Effector memory CD4-positive, alpha-beta T cell (primary cell): ENCODE measurements at regions not wholly inside any gene's neighbourhood (a gene's known extent, or its start where the extent isn't known, plus 50 kb on each side); places are given as distances from the start of the nearest gene placed in this dataset.

Experiments
- DNase-seq, 3 donors: peaks; one replicate each; pipeline ENCODE4 v3.0.0-alpha.2; 2020
- H3K27ac ChIP-seq: 2 replicates; pipeline ENCODE4 v1.7.0; 2013; ENCODE audit warnings: mild to moderate bottlenecking, low read length, moderate library complexity; ENCODE audit not compliant: insufficient read depth, poor library complexity, severe bottlenecking
- H3K27me3 ChIP-seq: replicated peaks from 2 replicates; pipeline ENCODE4 v1.7.0; 2013; ENCODE audit warnings: mild to moderate bottlenecking, low read length; ENCODE audit not compliant: insufficient read depth, control insufficient read depth, poor library complexity, severe bottlenecking
- H3K36me3 ChIP-seq: 2 replicates; pipeline ENCODE4 v1.7.0; 2013; ENCODE audit warnings: mild to moderate bottlenecking, low read length, moderate library complexity; ENCODE audit not compliant: control insufficient read depth, insufficient read depth
- H3K4me1 ChIP-seq: 2 replicates; pipeline ENCODE4 v1.7.0; 2013; ENCODE audit warnings: low read length, mild to moderate bottlenecking; ENCODE audit not compliant: control insufficient read depth, insufficient read depth, poor library complexity, severe bottlenecking
- H3K4me3 ChIP-seq: 2 replicates; pipeline ENCODE4 v1.7.0; 2013; ENCODE audit warnings: low read length, low read depth, mild to moderate bottlenecking; ENCODE audit not compliant: insufficient read depth, poor library complexity, severe bottlenecking
- H3K9me3 ChIP-seq: 2 replicates; pipeline ENCODE4 v1.7.0; 2013; ENCODE audit warnings: mild to moderate bottlenecking, low read length, moderate library complexity; ENCODE audit not compliant: control insufficient read depth

GRCh38 chr5:14057289-14057688, 85.9 kb upstream of the TRIO start:
- no peaks in the 10 kb centered on the region for H3K4me1 ChIP-seq
- no peaks in the 10 kb centered on the region for H3K36me3 ChIP-seq
- H3K27ac ChIP-seq, result no peak overlapping the region
- H3K4me3 ChIP-seq, result no peak overlapping the region
- DNase-seq, result no peak
- no peaks in the 10 kb centered on the region for H3K27me3 ChIP-seq
- H3K9me3 ChIP-seq, result no peaks in the 10 kb centered on the region

GRCh38 chr5:14056039-14056438, 87.1 kb upstream of the TRIO start:
- no peak for DNase-seq

GRCh38 chr5:14054965-14055963, 87.9 kb upstream of the TRIO start:
- DNase-seq, result no peak
- Histone ChIP-seq H3K27me3 (no peaks in the 10 kb centered on the region), H3K9me3 (no peaks in the 10 kb centered on the region), H3K4me3 (no peak overlapping the region), H3K4me1 (no peaks in the 10 kb centered on the region), H3K27ac (no peak overlapping the region), H3K36me3 (no peaks in the 10 kb centered on the region)

More at GRCh38 chr5:14056039-14056438, 87.1 kb upstream of the TRIO start:
- Histone ChIP-seq H3K27me3 (no peaks in the 10 kb centered on the region), H3K27ac (no peak overlapping the region), H3K4me3 (no peak overlapping the region), H3K36me3 (no peaks in the 10 kb centered on the region), H3K9me3 (no peaks in the 10 kb centered on the region), H3K4me1 (no peaks in the 10 kb centered on the region)

GRCh38 chr5:14054111-14054854, 88.9 kb upstream of the TRIO start:
- no peak for DNase-seq
- H3K9me3 ChIP-seq, result no peaks in the 10 kb centered on the region
- H3K27me3 ChIP-seq, result no peaks in the 10 kb centered on the region
- H3K4me1 ChIP-seq, result no peaks in the 10 kb centered on the region
- H3K27ac ChIP-seq, result no peak overlapping the region
- H3K36me3 ChIP-seq, result no peaks in the 10 kb centered on the region
- no peak overlapping the region for H3K4me3 ChIP-seq

DNA sequence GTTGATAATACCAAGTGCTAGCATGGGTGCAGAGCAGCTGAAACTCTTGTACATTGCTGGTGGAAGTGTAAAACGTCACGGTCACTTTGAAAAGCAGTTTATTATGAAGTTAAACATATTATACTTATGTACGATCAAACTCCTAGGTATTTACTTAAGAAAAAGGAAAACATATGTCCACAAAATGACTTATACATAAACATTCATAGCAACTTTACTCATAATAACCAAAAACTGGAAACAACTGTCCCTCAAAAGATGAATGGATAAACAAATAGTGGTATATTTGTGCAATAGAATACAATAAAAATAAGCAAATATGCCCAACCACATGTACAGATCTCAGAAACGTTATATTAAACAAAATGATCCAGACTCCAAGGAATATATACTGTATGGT, 92.3 kb upstream of the TRIO start:
- no peaks in the 10 kb centered on the region for H3K4me1 ChIP-seq
- no peak overlapping the region for H3K4me3 ChIP-seq
- DNase-seq, result no peak
- no peaks in the 10 kb centered on the region for H3K9me3 ChIP-seq
- H3K36me3 ChIP-seq, result no peaks in the 10 kb centered on the region
- no peaks in the 10 kb centered on the region for H3K27me3 ChIP-seq
- no peak overlapping the region for H3K27ac ChIP-seq

GRCh38 chr5:14048434-14048833, 94.7 kb upstream of the TRIO start:
- H3K9me3 ChIP-seq, result no peaks in the 10 kb centered on the region
- no peak overlapping the region for H3K4me3 ChIP-seq
- no peaks in the 10 kb centered on the region for H3K27me3 ChIP-seq
- H3K4me1 ChIP-seq, result no peaks in the 10 kb centered on the region
- no peak overlapping the region for H3K27ac ChIP-seq
- no peaks in the 10 kb centered on the region for H3K36me3 ChIP-seq
- no peak for DNase-seq

DNA sequence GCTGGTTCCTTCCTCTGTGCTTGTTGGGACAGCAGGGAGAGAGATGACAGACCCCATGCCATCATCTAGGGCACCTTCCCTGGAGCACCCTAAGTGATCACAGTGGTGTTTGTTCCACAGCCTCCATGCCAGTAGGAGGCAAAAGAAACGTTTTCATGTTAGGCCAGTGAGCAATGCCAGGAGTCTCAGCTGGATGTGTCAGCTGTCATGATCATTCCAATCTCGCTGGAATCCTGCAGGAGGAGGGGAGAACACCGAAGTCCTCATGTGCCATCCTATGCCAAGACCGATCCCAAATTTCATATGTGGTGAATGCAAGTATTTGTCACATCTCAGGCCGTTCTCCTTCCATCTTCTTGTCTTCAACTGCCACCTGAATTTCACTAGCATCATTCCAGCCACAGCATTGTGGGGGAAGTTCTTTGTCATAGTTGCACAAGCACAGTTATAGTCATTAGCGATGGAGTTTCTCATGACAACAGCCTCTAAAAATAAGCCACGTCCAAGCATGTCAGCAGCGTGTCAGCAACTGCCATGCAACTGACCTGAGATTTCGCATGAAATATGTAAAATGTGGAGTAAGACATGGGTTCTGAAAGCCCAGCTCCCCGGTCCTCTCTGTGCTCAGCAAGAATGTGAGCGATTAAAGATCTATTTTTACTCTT, 97.2 kb upstream of the DNAH5 start:
- no peaks in the 10 kb centered on the region for H3K27me3 ChIP-seq
- H3K4me1 ChIP-seq, result no peaks in the 10 kb centered on the region
- no peak overlapping the region for H3K27ac ChIP-seq
- no peak overlapping the region for H3K4me3 ChIP-seq
- no peaks in the 10 kb centered on the region for H3K36me3 ChIP-seq
- H3K9me3 ChIP-seq, result no peaks in the 10 kb centered on the region
- DNase-seq, result no peak

DNA sequence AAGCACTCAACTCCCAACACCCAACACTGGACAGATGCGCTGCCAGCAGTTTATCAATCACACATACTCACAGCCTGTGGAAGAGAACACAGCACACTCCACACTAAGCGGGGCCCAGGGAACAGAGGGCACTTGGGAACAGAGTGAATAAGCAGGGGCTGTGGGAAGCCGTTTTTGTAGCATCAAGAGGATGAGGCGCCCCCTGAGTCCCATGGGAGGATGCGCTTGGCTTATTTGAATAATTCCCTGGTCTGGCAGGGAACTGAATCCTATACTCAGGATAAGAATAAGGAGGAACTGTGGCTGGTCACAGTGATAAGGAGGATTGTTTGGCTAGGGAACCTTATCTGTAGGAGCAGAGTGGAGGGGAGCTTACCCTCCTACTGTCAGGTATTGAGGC, 96.1 kb upstream of the DNAH5 start:
- Histone ChIP-seq H3K4me1 (no peaks in the 10 kb centered on the region), H3K4me3 (no peak overlapping the region), H3K27me3 (no peaks in the 10 kb centered on the region), H3K27ac (no peak overlapping the region), H3K9me3 (no peaks in the 10 kb centered on the region), H3K36me3 (no peaks in the 10 kb centered on the region)
- no peak for DNase-seq

- H3K27ac ChIP-seq, result no peak overlapping the region
These were observed 95.1 kb upstream of the DNAH5 start for GRCh38 chr5:14039576-14039975.

More at GRCh38 chr5:14039576-14039975, 95.1 kb upstream of the DNAH5 start:
- no peak for DNase-seq
- Histone ChIP-seq H3K36me3 (no peaks in the 10 kb centered on the region), H3K27me3 (no peaks in the 10 kb centered on the region), H3K4me3 (no peak overlapping the region), H3K4me1 (no peaks in the 10 kb centered on the region), H3K9me3 (no peaks in the 10 kb centered on the region)
